ENCODE measurements at regions not wholly inside any gene's neighbourhood (a gene's known extent, or its start where the extent isn't known, plus 50 kb on each side); places are given as distances from the start of the nearest gene placed in this dataset.

DNA sequence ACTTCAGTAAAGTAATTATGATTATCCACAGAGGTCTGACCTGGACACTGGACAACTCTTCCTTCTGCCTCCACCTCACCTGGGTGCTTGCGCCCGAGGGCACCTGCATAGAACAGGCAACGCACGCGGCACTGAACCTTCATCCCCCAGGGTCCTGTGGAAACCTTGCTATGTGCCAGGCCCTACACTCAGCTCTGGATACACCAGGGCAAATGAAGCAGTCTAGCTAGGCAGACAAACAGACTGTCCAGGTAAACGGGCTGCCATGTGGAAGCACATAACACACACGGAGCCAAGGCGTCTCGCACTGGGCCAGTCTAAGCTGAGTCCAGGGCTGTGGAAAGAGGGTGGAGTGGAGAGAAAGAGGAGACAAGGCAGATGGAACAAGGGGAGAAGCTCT is 109.3 kb upstream of the AFDN start:
- no peak for DNase-seq (ENCODE audit: low spot score)
- TF ChIP-seq, protein P1, sequence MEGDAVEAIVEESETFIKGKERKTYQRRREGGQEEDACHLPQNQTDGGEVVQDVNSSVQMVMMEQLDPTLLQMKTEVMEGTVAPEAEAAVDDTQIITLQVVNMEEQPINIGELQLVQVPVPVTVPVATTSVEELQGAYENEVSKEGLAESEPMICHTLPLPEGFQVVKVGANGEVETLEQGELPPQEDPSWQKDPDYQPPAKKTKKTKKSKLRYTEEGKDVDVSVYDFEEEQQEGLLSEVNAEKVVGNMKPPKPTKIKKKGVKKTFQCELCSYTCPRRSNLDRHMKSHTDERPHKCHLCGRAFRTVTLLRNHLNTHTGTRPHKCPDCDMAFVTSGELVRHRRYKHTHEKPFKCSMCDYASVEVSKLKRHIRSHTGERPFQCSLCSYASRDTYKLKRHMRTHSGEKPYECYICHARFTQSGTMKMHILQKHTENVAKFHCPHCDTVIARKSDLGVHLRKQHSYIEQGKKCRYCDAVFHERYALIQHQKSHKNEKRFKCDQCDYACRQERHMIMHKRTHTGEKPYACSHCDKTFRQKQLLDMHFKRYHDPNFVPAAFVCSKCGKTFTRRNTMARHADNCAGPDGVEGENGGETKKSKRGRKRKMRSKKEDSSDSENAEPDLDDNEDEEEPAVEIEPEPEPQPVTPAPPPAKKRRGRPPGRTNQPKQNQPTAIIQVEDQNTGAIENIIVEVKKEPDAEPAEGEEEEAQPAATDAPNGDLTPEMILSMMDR (IDR thresholded peaks at IDR 0.05; ENCODE audit: extremely low read depth, missing control alignments) = no peak

DNA sequence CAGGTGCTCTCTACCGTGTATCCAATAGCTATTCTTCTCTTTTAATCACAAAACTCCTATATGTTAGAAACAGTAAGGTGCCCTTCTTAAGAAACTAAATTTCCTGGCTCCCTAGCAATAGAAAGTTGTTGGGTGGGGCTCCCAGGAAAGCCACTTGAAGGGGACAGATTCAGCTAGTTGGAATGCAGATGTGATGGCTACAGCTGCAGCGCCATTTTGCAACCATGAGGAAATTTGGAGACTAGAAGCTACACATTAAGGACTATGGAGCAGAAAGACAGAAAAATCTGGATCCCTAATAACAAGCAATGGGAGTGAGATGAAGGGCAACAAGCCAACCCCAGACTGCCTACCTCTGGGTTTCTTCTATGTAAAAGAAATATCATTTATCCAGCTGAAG is 108.8 kb upstream of the AFDN start:
- TF ChIP-seq, protein P1 (IDR thresholded peaks at IDR 0.05; ENCODE audit: extremely low read depth, missing control alignments) = no peak
- no peak for DNase-seq (ENCODE audit: low spot score)

DNA sequence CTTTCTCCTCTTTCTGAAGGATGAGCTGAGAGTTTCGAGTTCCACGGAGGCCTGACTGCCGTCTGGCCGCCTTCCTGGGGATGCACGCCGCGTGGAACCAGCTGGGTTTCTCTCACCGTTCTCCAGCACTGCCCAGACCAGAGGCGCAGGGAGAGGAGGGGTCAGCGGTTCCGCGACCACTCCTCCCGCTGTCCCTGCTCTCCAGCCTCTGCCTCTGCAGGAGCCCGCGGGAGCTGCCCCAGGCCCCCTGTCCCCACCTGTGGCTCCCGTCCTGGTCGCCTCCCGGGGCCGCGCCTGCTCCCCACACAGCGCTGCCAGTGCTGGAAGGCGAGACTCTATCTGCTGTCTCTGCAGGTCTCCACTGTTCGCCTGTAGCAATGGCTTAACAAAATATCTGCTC is 106.8 kb upstream of the AFDN start:
- TF ChIP-seq, protein P1 (IDR thresholded peaks at IDR 0.05; ENCODE audit: extremely low read depth, missing control alignments) = no peak
- no peak for DNase-seq (ENCODE audit: low spot score)

DNA sequence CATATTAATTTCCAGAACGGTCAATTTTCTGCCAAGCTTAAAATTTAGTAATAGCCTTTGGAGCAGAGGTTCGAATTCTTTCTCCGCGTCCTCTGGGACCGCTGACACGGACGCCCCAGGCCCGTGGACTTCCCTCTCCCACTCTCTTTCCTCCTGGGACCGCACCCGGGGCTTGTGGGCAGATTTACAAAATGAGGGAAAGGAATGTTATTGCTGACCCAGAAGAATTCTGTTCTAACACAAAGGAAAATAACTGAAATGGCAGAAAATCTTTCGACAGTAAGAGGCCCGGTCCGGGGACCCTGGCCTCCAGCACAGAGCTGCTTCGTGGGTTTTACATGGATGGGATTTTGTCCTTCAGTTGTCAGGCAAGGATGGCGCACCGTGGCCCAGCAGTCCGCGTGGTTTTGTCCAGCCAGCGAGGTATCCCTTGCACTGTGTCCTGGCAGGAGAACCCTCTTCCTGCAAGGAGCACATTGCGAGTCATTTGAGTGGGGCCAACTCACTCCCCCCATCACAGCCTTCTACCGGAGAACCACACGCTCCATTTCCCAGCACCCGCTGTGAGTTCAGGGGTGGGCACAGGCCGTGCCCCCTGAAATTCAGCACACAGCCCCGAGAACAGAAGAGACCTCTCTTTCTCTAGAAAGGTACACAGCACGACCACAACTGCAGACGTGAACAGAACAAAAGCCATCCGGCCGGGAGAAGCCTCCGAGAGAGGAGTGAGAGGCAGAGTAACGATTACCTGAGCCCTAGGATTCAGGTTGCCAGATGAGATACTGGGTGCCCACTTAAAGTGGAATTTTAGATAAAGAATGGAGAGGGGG is 106.0 kb upstream of the AFDN start:
- no peak for DNase-seq (ENCODE audit: low spot score)

DNA sequence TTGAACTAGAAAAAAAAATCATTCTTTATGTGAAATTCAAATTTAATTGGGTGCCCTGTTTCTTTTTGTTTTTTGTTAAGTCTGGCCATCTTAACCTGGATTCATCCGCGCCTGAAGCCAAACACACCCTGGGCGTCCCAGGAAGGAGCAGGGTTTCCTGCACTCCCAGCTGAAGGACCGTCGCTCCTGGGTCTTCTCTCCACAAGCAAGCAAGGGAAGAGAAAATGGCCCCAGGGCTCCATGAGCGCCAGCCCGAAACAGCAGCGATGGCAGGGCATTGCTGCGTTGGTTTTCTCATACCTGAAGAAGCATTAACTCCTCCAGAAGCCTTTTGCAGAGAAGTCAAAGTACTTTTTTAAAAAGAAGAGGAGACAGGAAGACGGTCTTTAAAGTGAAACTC is 105.4 kb upstream of the AFDN start:
- no peak for DNase-seq (ENCODE audit: low spot score)
- TF ChIP-seq, protein P1 (IDR thresholded peaks at IDR 0.05; ENCODE audit: extremely low read depth, missing control alignments) = no peak

More for the DNA sequence above, 106.0 kb upstream of the AFDN start:
- TF ChIP-seq, protein P1 (IDR thresholded peaks at IDR 0.05; ENCODE audit: extremely low read depth, missing control alignments) = no peak

DNA sequence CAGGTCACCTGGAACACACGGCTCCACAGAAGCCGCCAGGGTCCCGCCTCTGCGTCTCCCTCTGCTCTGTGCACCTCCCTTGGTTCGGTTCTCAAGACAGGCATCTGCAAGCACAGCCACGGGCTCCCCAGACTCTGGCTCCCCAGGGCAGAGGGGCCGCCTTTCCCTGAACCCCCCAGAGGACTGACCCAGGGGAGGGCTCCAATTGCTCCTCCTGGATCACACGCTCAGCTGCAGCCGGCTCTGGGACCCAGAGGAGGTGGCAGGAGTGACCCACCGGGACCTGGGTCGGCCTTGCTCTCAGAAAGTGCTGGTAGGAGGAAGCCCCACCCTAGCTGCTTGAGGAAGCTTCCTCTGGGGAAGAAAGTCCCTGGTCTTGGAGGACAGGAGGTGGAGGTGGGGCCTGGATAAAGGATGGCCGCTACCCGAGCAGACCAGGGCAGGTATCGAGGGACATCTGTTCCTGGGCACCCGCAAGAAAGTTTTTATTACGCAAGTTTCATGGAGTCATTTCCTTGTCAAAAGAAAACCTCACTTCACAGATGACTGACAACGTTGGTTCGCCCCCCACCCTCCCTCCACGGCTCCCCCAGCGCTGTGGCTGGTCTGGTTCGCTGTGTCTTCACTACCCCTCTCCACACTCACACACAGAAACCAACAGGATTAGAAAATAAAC is 103.9 kb upstream of the AFDN start:
- TF ChIP-seq, protein P1 (IDR thresholded peaks at IDR 0.05; ENCODE audit: extremely low read depth, missing control alignments) = no peak
- DNase-seq (ENCODE audit: low spot score) = no peak

DNA sequence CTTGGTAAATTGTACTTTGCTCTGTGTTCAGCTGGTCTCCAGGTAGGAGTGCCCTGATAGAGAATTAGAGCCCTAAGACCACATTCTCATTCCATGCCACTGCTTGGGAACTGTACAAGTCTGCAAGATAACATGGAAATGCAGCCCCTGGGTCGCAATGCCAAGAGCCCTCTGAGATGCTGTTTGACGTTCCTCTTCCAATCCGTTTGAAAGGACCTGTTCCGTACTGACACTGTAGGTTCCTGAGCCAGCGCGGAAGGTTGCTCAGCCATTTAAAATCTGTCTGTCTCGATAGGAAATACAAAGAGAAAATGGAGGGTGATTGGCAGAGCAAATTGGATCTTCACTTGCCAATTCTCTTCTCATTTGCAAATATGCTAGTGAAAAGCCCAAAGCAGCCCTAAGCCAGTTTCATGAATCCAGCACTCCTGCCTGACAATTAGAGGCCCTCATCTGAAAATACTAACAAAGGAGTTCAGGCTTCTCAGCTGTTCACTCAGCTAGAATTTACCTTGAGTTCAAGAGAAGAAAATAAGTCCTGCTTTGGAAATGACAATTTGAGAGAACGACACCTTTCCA is 100.6 kb upstream of the AFDN start:
- no peak for DNase-seq (ENCODE audit: low spot score)
- TF ChIP-seq, protein P1 (IDR thresholded peaks at IDR 0.05; ENCODE audit: extremely low read depth, missing control alignments) = no peak

Measured in GM20000 (cell line).